Retina (tissue), 1 donor: ENCODE measurements at regions not wholly inside any gene's neighbourhood (a gene's known extent, or its start where the extent isn't known, plus 50 kb on each side); places are given as distances from the start of the nearest gene placed in this dataset.

Source experiments
- DNase-seq: peaks from one replicate; pipeline ENCODE4 v3.0.0-alpha.2; 2016

DNA sequence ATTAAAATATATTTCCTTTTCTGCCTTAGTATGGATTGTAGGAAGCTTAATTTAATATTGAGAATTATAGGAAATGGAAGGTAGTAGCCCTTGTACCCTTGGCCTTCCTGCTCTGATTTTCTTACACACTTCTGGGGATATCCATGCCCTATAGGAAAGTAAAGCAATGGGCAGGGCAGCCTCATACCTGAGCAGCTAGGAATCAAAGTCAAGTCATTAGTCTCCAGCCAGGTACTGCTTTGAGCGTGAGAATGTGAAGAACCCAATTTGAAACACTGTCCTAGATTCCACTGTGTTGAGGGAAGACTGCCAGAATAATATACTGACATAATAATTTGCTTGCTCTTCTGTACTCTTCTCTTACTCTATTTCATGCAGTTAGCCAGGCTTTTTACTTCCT is 51.0 kb upstream of the L3MBTL3 start:
- DNase-seq = no peak

GRCh38 chr6:129966125-129966524 is 52.3 kb upstream of the L3MBTL3 start:
- DNase-seq = no peak

DNA sequence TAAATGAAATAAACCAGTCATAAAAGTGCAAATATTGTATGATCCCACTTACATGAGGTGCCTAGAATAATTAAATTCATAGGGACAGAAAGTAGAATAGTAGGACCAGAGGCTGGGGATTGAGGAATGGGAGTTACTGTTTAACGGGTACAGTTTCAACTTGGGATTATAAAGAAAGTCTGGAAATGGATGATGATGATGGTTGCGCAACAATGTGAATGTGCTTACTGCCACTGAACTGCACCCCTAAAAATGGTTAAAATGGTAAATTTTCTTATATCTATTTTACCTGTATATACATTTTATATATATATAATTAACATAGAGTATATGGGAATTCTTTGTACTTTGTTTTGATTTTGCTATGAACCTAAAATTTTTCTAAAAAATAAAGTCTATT is 53.3 kb upstream of the L3MBTL3 start:
- DNase-seq = no peak

GRCh38 chr6:129959358-129959930 is 58.9 kb upstream of the L3MBTL3 start:
- DNase-seq = no peak

GRCh38 chr6:129957941-129958898 is 60.2 kb upstream of the L3MBTL3 start:
- DNase-seq = no peak

DNA sequence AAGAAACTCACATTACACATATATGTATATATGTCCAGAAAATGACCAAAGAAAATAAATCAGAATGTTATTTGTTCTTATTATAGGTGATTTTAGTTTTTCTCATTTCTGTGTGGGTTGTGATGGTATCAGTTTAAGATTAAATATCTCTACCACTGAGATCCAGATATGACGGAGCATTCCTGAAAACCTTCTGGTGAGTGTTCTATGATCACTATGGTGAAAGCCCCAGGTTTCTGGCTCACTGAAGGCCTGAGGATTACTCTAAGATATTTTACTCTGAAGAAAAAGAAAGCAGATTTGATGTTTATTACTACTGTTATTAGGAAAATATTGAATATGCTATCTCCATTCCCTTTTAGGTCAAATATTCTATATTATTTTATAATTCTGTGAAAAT is 62.8 kb upstream of the L3MBTL3 start:
- DNase-seq = no peak

GRCh38 chr6:129954749-129955431 is 63.5 kb upstream of the L3MBTL3 start:
- no peak for DNase-seq

DNA sequence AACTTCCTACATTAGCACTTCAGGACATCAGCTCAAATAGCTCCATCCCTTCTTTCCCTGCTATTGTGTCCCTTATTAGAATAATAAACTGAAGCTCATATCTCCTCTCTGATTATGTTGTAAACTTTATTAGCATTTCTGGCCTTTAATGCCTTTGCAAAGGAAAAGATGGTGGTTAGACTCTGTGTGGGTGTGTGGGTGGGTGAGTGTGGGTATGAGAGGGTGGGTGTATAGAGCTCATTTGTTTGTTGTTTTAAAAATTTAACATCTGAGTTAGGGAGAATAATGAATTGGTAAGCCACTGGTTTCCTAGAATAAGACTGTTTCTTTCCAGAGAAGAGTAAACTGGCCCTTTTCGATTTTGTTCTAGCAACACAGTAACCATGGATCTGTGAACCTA is 70.6 kb upstream of the L3MBTL3 start:
- DNase-seq = no peak

GRCh38 chr6:129946439-129947140 is 71.8 kb upstream of the L3MBTL3 start:
- no peak for DNase-seq

- DNase-seq = no peak
Measured at GRCh38 chr6:129943637-129944271, 74.6 kb upstream of the L3MBTL3 start.

DNA sequence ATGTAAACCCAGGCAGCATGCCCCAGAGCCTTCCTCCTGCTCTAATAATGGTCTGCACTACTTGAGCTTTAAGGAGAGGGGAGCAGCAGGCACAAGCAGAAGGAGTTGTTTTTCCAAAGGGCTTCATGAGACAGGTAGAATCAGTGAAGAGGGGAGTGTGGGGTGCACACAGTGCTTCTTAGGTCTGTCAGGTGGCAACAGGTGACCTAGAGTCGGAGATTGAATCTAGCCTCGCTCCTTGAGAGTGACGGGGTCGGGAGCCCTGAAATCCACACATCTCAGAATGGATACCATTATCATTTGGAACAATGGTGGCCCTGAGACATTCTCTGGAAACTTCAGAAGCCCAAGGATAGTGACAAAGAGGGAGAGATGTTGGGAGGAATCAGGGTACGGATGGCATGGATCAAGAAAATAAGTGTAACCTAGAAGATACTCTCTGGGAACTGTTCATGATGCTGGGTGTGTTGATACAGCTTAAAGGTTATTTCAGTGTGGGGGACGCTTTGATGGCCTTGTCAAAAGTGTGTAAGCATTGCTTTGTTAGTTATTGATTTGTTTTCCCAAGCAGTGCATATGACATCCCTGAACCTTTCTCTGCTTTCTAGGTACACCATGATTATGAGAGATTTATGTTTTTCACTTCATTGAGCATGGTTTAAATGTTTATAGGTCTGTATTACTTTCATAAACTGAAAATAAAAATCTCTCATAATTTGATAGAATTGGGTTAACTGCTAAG is 77.8 kb upstream of the L3MBTL3 start:
- DNase-seq = no peak

DNA sequence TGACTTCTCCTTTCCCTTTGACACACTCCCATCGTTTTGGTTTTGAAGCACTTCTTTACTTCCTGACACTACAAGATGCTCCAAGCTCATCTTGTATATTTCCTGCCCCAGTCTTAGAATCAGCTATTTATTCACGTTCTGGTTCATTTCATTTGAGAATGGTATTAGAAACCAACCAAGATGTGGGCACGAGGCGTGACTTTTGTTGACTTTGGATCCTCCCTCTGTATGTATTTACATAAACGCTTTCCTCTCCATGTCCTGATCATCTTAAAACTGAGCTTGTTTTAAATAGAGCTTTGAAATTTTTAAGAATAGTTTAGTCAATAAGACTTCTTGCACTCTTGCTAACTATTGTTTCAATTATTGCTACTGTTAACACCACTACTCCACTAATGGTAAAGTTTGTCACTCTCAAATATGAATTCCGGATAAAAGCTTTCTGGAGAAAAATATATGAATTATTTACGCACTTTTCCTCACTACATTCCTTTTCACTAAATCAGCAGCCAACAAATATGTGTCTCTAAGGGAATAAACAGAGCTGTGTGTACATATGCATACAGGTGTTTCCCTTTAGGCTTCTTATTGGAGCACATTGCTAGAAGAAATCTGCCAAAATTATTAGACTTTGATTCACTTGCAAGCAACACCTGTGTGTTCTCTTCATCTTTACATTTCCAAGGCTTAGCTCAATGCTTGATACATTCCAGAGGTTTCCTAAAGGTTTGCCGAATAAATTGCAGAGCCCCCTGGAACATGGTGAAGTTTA is 77.3 kb upstream of the TMEM244 start:
- no peak for DNase-seq

DNA sequence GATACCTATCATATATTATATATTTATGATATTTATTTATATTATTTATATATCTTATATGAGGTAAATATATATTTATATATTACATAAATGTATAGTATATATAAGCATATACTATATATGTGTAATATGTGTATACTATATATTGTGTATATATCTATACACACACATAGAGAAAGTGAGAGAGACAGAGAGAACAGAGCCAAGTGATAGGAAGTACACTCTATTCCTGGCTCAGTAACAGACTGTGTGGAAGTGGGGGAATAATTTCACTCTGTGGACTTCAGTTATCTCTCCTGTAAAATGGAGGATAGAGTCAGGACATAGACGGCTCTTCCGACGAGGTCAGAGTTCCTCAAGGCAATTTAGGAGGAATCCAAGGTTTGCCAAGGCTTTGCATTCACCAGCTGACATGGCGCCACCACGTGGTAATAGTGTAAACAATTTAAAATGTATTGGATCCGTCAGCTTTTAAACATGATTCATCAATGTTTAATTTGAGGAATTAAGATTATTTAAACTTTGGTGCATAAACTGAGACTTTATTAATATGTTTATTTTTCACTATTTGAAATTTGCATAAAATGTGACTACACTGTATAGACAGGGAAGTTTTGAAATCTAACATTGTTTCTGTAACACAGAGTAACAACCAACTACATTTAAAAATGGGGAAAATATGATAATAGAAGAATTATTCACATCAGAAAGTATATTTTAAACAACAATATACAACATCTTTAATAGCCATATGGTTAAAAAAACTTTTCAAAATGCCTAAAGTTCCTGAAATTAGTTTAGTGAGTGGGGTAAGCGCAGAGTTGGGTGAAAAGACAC is 75.4 kb upstream of the TMEM244 start:
- DNase-seq = peak; percentile 39

- DNase-seq = no peak
Measured at GRCh38 chr6:129932321-129932720, 71.2 kb upstream of the TMEM244 start.

- no peak for DNase-seq
Measured at GRCh38 chr6:129929433-129929832, 68.3 kb upstream of the TMEM244 start.

DNA sequence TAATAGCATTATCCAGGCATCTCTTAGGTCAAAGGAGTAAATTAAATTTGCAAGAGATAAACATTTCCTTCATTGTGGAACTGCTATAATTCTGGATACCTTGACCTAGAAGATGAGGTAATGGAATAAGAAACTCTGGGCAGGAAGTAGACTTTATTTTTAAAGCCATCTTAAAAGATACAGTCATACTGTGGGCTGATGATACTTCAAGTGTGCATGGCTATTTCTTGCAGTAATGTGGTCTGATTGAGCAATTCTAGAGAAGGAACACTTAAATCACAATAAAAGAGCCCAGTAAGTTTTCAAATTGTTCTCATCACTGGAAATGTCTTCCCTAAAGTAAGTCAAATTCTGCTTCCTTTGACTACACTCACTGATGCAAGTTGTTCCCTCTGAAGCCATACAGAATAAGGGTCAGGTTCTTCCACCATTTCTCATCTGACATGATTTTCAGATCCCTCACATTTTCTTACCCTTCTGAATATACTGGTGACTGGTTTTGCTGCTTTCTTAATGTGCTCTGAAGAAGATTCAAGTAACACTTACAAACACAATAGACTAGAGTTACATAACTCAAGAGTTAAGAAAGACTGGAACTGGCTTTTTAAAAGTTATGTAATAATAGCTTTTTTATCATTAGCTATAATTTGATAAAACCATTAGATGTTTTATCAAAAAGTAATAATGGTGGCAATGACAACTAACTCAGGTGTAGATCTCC is 62.6 kb upstream of the TMEM244 start:
- no peak for DNase-seq

GRCh38 chr6:129921169-129921817 is 60.2 kb upstream of the TMEM244 start:
- DNase-seq = no peak

DNA sequence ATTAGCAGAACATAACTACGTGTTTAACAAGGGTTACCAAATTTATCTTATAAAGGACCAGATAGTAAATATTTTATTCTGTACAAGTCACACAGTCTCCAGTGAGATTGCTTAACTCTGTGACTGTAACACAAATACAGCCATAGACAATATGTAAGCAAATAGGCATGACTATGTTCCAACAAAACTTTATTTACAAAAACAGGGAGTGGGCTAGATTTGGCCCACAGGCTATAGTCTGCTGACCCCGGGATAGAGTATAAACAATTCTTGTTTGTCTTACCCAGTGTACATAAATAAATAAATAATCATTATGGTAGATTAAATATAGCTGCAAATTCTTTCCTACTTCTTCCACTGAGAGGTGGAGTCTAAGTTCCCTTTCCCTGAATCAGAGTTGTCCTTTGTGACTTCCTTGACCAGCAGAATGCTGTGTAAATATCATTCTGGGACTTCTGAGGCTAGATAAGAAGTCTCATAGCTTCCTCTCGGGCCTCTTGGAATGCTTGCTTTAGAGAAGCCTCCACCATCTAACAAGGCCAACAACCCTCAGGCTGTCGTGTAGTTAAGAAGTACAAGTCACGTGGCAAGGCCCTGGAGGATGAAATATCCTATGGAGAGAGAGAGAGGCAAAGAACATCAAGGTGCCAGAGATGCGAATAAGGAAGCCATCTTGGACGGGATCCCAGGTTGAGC is 59.1 kb upstream of the TMEM244 start:
- no peak for DNase-seq
